IgD-negative memory B cell (primary cell): ENCODE measurements at regions not wholly inside any gene's neighbourhood (a gene's known extent, or its start where the extent isn't known, plus 50 kb on each side); places are given as distances from the start of the nearest gene placed in this dataset.

Source experiments
- H3K27ac Mint-ChIP-seq, 3 donors: one replicate each; pipeline ENCODE4 v1.8.0; 2020 to 2022; ENCODE audit warnings: mild to moderate bottlenecking in 3 of 3, mixed read lengths in 3 of 3, moderate library complexity in 1 of 3
- H3K27me3 Mint-ChIP-seq: one replicate; pipeline ENCODE4 v1.8.0; 2021; ENCODE audit warnings: mixed read lengths
- H3K36me3 Mint-ChIP-seq: one replicate; pipeline ENCODE4 v1.8.0; 2020; ENCODE audit warnings: mild to moderate bottlenecking, mixed read lengths
- H3K4me1 Mint-ChIP-seq, 3 donors: one replicate each; pipeline ENCODE4 v1.8.0; 2020 to 2022; ENCODE audit warnings: mixed read lengths in 3 of 3, mild to moderate bottlenecking in 1 of 3
- H3K4me3 Mint-ChIP-seq, 4 donors: one replicate each; pipeline ENCODE4 v1.8.0; 2020 to 2022; ENCODE audit warnings: mild to moderate bottlenecking in 4 of 4, mixed read lengths in 4 of 4, moderate library complexity in 3 of 4
- H3K9me3 Mint-ChIP-seq, 3 donors: one replicate each; pipeline ENCODE4 v1.8.0; 2020 to 2021; ENCODE audit warnings: mixed read lengths in 3 of 3, mild to moderate bottlenecking in 1 of 3

GRCh38 chr13:105465745-105466144 lies 1069.7 kb downstream of the EFNB2 start, which contains the start of gene DAOA:
Gene DAOA (plus strand): TSS chr13:105466045.
- Mint-ChIP-seq H3K27me3 (no peaks in the 10 kb centered on the region), H3K4me1 (no peaks in the 10 kb centered on the region), H3K27ac (no peak within 1 kb of the TSS), H3K9me3 (peaks cover 0 to 3% (median 0%) of the 10 kb centered on the region in 3 donors), H3K36me3 (peaks cover 2% of the 10 kb centered on the region), H3K4me3 (no peak within 1 kb of the TSS)

DNA sequence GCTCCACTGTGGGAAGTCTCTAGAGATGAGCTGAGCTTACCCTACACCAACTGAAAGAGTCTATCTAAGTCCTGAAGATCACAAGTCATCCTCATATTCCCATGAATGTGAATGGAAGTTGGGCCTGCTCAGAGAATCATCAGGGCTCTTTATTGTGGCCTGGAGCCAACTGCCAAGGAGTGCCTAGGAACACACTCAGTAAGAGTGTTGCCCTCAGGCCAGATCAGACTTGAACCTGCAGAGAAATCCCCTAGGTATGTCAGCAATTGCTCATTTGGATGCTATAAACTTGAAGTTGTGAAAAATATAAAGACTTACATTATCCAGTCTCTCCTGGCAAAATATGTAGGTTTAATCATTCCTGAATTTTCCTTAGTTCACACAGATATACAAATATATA lies 1070.2 kb downstream of the EFNB2 start:
- no peaks in the 10 kb centered on the region for H3K4me1 Mint-ChIP-seq
- peaks cover 2% of the 10 kb centered on the region for H3K36me3 Mint-ChIP-seq
- H3K27me3 Mint-ChIP-seq: no peaks in the 10 kb centered on the region
- H3K27ac Mint-ChIP-seq: no peak overlapping the region
- peaks cover 0 to 3% (median 0%) of the 10 kb centered on the region in 3 donors for H3K9me3 Mint-ChIP-seq
- H3K4me3 Mint-ChIP-seq: no peak overlapping the region

- Mint-ChIP-seq H3K4me1 (no peaks in the 10 kb centered on the region), H3K27ac (no peak overlapping the region), H3K9me3 (peaks cover 0 to 3% (median 0%) of the 10 kb centered on the region in 3 donors), H3K36me3 (peaks cover 2% of the 10 kb centered on the region), H3K4me3 (no peak overlapping the region), H3K27me3 (no peaks in the 10 kb centered on the region)
Measured at GRCh38 chr13:105464249-105464648, 1071.2 kb downstream of the EFNB2 start.

GRCh38 chr13:105463011-105463501 lies 1072.4 kb downstream of the EFNB2 start:
- Mint-ChIP-seq H3K27ac (no peak overlapping the region), H3K9me3 (peaks cover 0 to 7% (median 2%) of the 10 kb centered on the region in 3 donors), H3K4me3 (no peak overlapping the region), H3K36me3 (peaks cover 2% of the 10 kb centered on the region), H3K4me1 (no peaks in the 10 kb centered on the region), H3K27me3 (no peaks in the 10 kb centered on the region)

DNA sequence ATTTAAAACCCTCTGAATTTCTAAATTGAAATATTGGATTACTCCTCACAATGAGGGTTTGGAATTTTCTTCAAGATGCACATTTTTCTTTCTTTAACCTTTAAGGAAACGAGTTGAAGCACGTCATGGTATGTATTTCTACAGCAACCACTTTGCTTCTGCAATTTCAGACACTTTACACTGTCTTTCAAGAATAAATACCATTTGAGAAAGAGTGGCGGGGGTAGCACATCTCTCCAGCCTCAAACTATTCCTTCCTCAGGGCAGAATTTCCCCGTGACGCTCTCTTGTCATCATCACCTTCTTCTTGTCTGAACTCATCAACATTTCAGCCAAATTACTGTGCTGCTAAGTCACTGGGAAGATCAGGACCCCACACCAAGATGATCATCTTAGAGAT lies 1073.4 kb downstream of the EFNB2 start:
- Mint-ChIP-seq H3K27ac (no peak overlapping the region), H3K4me3 (no peak overlapping the region), H3K27me3 (no peaks in the 10 kb centered on the region), H3K4me1 (no peaks in the 10 kb centered on the region), H3K9me3 (peaks cover 0 to 7% (median 3%) of the 10 kb centered on the region in 3 donors), H3K36me3 (peaks cover 2% of the 10 kb centered on the region)

DNA sequence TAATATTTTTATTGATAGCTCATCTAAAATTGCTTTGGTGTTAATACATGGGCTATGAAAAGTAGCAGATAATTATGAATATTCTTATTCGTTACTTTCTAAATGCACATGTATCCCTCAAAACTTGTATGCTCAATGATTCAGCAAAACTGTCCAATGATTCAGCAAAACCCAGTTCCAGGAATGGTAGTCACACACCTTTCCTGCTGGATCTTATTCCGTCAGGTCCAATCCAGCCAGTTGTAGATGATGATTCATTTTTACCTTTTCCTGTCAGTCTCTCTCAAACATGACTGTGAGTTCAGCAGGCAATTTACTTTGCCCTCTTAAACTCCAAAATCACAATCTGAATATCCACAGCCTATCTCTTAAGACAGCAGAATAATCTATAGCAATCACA lies 1082.6 kb downstream of the EFNB2 start:
- Mint-ChIP-seq H3K4me1 (no peaks in the 10 kb centered on the region), H3K9me3 (peaks cover 2 to 6% (median 2%) of the 10 kb centered on the region in 3 donors), H3K27ac (no peak overlapping the region), H3K27me3 (no peaks in the 10 kb centered on the region), H3K36me3 (no peaks in the 10 kb centered on the region), H3K4me3 (no peak overlapping the region)

DNA sequence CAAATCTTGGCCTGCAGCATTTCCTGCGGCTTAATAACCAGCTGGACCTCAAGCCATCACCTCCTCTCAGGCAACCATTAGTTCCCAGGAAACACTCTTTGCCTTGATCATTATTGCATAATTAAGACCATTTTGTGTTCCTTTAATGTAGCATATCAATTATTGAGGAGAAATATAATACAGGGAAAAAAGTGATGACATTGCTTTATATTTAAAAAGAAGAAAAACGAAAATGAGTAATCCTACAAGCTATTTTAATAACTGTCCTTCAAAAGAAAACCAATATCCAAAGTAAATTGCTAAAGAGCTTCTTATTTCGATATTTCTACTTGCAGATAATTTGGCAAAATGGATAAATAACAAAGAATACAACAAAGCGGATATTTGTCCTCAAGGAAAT lies 1084.7 kb downstream of the EFNB2 start:
- Mint-ChIP-seq H3K4me1 (peaks cover 0 to 2% (median 2%) of the 10 kb centered on the region in 3 donors), H3K36me3 (no peaks in the 10 kb centered on the region), H3K4me3 (no peak overlapping the region), H3K9me3 (peaks cover 0 to 6% (median 2%) of the 10 kb centered on the region in 3 donors), H3K27ac (no peak overlapping the region), H3K27me3 (no peaks in the 10 kb centered on the region)

DNA sequence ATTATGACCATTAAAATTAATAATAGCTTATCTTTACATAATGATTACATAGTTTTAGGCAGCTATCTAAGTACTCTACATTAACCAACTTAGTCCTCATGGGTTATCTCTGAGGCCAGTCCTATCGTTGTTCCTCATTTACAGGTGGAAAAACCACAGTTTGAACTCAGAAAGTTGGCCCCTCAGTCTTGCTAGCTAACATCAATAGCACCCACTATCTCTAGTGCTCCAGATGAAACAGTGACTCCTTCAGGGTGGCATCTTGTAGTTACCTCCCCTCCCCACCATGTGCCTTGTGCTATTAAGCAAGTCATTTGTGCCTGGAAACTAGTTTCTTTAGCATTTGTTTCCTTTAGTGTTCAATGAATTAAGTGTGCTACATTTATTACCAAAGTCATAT lies 1086.7 kb downstream of the EFNB2 start:
- Mint-ChIP-seq H3K4me3 (no peak overlapping the region), H3K4me1 (peaks cover 0 to 2% (median 2%) of the 10 kb centered on the region in 3 donors), H3K36me3 (no peaks in the 10 kb centered on the region), H3K27ac (no peak overlapping the region), H3K27me3 (no peaks in the 10 kb centered on the region), H3K9me3 (peaks cover 0 to 3% (median 2%) of the 10 kb centered on the region in 3 donors)

DNA sequence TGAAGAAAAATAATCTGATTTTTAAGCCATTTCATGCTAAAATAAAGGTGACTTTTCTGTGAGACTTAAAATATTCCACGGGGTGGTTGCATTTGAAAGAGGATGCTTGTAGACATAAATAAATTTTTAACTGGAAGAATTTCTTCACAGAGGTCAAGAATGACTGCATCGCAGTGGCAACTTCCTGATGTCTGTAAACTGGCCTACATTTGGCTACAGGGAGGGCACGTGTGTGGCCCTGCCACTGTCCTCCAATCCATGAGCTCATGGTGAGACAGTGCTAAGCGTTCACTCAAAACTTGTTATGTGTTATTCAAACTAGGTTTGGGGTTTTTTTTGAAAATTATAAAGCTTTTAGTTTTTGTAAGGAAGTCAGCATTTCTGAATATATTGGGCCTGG lies 1089.3 kb downstream of the EFNB2 start:
- no peaks in the 10 kb centered on the region for H3K9me3 Mint-ChIP-seq
- H3K4me1 Mint-ChIP-seq: peaks cover 0 to 2% (median 2%) of the 10 kb centered on the region in 3 donors
- H3K27me3 Mint-ChIP-seq: no peaks in the 10 kb centered on the region
- H3K4me3 Mint-ChIP-seq: no peak overlapping the region
- H3K27ac Mint-ChIP-seq: no peak overlapping the region
- no peaks in the 10 kb centered on the region for H3K36me3 Mint-ChIP-seq

GRCh38 chr13:105445796-105446195 lies 1089.7 kb downstream of the EFNB2 start:
- no peaks in the 10 kb centered on the region for H3K27me3 Mint-ChIP-seq
- H3K9me3 Mint-ChIP-seq: no peaks in the 10 kb centered on the region
- H3K4me1 Mint-ChIP-seq: peaks cover 0 to 2% (median 2%) of the 10 kb centered on the region in 3 donors
- no peak overlapping the region for H3K4me3 Mint-ChIP-seq
- no peak overlapping the region for H3K27ac Mint-ChIP-seq
- H3K36me3 Mint-ChIP-seq: no peaks in the 10 kb centered on the region

DNA sequence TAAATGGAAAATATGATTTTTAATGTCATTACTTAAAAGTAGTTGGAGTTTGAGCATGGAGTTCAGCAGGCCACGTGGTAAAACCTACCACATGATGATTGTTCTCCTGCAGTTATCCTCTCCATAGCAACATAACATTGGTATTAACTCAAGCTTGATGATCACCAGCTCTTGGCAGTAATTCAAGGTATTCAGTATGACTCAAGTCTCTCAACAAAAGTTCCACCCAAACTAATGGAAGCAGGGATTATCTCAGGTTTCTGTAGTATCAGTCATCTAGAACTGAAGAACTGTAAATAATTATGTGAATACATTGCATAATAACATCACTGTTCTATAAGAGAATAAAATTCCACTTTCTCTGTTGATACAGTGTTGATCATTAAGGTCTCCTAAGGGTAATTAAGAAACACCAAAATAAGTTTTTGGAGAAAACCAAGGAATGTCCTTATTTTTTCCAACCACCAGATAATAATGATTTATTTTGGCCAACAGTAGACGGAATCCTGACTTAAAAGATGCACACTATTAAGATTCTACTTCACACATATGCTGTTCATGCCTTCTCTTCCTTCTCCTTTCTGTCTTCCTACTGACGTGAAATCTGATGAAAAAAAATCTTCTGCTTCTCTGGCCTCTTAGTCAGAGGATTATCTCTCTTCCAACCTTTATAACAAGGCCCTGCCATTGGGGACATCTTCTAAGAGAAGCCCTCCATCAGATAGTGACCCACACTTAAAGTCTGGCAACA lies 1092.3 kb downstream of the EFNB2 start:
- no peak overlapping the region for H3K27ac Mint-ChIP-seq
- peaks cover 0 to 2% (median 0%) of the 10 kb centered on the region in 3 donors for H3K9me3 Mint-ChIP-seq
- no peaks in the 10 kb centered on the region for H3K27me3 Mint-ChIP-seq
- peaks cover 0 to 2% (median 2%) of the 10 kb centered on the region in 3 donors for H3K4me1 Mint-ChIP-seq
- H3K4me3 Mint-ChIP-seq: no peak overlapping the region
- H3K36me3 Mint-ChIP-seq: no peaks in the 10 kb centered on the region

DNA sequence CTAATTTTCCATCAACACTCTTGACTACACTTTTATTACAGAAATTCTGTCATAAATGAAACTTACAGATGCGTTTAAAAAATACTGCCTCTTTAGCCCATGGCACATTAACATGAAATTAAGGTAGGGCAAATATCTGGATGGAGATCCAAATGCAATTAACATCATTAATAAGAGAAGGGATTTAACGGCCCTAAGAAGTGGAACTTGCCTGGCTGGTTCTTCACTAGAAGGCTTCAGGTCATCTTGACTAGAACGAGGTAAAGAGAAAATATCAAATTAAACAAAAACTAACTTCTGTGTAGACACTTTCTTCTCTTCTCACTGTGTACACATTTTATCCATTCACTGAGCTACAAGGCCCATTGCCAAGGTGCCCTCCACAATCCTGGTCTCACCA lies 1093.4 kb downstream of the EFNB2 start:
- Mint-ChIP-seq H3K36me3 (no peaks in the 10 kb centered on the region), H3K9me3 (peaks cover 0 to 2% (median 0%) of the 10 kb centered on the region in 3 donors), H3K27me3 (no peaks in the 10 kb centered on the region), H3K27ac (no peak overlapping the region), H3K4me3 (no peak overlapping the region), H3K4me1 (peaks cover 0 to 2% (median 2%) of the 10 kb centered on the region in 3 donors)

GRCh38 chr13:105441051-105441750 lies 1094.3 kb downstream of the EFNB2 start:
- no peaks in the 10 kb centered on the region for H3K36me3 Mint-ChIP-seq
- no peaks in the 10 kb centered on the region for H3K27me3 Mint-ChIP-seq
- H3K9me3 Mint-ChIP-seq: peaks cover 0 to 2% (median 0%) of the 10 kb centered on the region in 3 donors
- H3K4me3 Mint-ChIP-seq: no peak overlapping the region
- H3K27ac Mint-ChIP-seq: peak overlapping the region in 1 of 3 donors; percentile 17
- peaks cover 0 to 2% (median 2%) of the 10 kb centered on the region in 3 donors for H3K4me1 Mint-ChIP-seq

- H3K4me3 Mint-ChIP-seq: no peak overlapping the region
- H3K27ac Mint-ChIP-seq: no peak overlapping the region
- H3K9me3 Mint-ChIP-seq: peaks cover 0 to 6% (median 0%) of the 10 kb centered on the region in 3 donors
- no peaks in the 10 kb centered on the region for H3K27me3 Mint-ChIP-seq
- H3K4me1 Mint-ChIP-seq: no peaks in the 10 kb centered on the region
- H3K36me3 Mint-ChIP-seq: no peaks in the 10 kb centered on the region
Measured at GRCh38 chr13:105436943-105437342, 1098.5 kb downstream of the EFNB2 start.

DNA sequence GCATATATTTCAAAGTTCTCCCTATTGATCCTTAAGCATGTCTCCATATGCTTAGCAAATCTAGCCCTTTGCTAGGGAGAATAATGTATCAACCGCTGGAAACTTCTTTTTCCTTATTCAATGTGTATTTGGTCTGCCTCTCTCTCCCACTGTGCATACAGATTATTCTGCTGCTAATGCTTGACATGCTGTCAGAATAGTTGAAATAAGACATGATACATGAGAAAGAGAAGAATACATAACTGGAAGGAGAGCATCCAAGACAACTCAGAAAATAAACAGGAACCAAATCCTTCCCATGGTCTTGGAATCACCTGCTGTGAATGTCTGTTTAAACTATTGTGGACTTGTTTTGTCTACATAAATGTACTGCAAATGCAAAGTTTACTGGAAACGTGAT lies 1103.0 kb downstream of the EFNB2 start:
- no peaks in the 10 kb centered on the region for H3K27me3 Mint-ChIP-seq
- H3K27ac Mint-ChIP-seq: no peak overlapping the region
- H3K36me3 Mint-ChIP-seq: no peaks in the 10 kb centered on the region
- H3K4me1 Mint-ChIP-seq: no peaks in the 10 kb centered on the region
- no peak overlapping the region for H3K4me3 Mint-ChIP-seq
- H3K9me3 Mint-ChIP-seq: peaks cover 0 to 4% (median 0%) of the 10 kb centered on the region in 3 donors
